NB4 (cell line): ENCODE measurements at regions not wholly inside any gene's neighbourhood (a gene's known extent, or its start where the extent isn't known, plus 50 kb on each side); places are given as distances from the start of the nearest gene placed in this dataset.

Source experiments
- MYC ChIP-seq: IDR thresholded peaks from 2 replicates; pipeline ENCODE4 v1.6.1; 2011; ENCODE audit warnings: low read depth, low read length
- POLR2A ChIP-seq: IDR thresholded peaks from 2 replicates; pipeline ENCODE4 v1.6.1; 2011; ENCODE audit warnings: mild to moderate bottlenecking; ENCODE audit not compliant: insufficient read length; ENCODE audit errors: extremely low read depth
- TF ChIP-seq, protein P1 (sequence below): IDR thresholded peaks from one replicate; pipeline ENCODE4 v1.5.1; 2012; ENCODE audit warnings: low read depth, low read length
- TF ChIP-seq, protein P2 (sequence below): IDR thresholded peaks from 2 replicates; pipeline ENCODE4 v1.6.1; 2011; ENCODE audit warnings: low read depth, low read length

- TF ChIP-seq, protein P1, sequence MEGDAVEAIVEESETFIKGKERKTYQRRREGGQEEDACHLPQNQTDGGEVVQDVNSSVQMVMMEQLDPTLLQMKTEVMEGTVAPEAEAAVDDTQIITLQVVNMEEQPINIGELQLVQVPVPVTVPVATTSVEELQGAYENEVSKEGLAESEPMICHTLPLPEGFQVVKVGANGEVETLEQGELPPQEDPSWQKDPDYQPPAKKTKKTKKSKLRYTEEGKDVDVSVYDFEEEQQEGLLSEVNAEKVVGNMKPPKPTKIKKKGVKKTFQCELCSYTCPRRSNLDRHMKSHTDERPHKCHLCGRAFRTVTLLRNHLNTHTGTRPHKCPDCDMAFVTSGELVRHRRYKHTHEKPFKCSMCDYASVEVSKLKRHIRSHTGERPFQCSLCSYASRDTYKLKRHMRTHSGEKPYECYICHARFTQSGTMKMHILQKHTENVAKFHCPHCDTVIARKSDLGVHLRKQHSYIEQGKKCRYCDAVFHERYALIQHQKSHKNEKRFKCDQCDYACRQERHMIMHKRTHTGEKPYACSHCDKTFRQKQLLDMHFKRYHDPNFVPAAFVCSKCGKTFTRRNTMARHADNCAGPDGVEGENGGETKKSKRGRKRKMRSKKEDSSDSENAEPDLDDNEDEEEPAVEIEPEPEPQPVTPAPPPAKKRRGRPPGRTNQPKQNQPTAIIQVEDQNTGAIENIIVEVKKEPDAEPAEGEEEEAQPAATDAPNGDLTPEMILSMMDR = no peak
- TF ChIP-seq, protein P2, sequence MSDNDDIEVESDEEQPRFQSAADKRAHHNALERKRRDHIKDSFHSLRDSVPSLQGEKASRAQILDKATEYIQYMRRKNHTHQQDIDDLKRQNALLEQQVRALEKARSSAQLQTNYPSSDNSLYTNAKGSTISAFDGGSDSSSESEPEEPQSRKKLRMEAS = no peak
- TF ChIP-seq POLR2A (no peak), MYC (no peak)
These were observed 100.9 kb upstream of the CLDN10 start for GRCh38 chr13:95451656-95452055.
